Adrenal gland (tissue), 9 donors: ENCODE measurements at regions not wholly inside any gene's neighbourhood (a gene's known extent, or its start where the extent isn't known, plus 50 kb on each side); places are given as distances from the start of the nearest gene placed in this dataset.

Experiments used
- DNase-seq, 7 donors: peaks; one replicate each; pipeline ENCODE4 v3.0.0-alpha.2; 2019 to 2020
- H3K27ac ChIP-seq, 5 donors: fragments of 200-600 bp; sonication (generic) in 4 of 5; 1 replicate in 3 of 5; 2 replicates in 2 of 5; pipeline versions ENCODE4 v1.5.1 to v1.8.0; 2016 to 2020; ENCODE audit warnings: mild to moderate bottlenecking in 1 of 5
- H3K27me3 ChIP-seq: fragments of 200-600 bp; 2 replicates; pipeline ENCODE4 v1.8.0; 2021
- H3K36me3 ChIP-seq, 2 donors: fragments of 200-600 bp; replicated peaks in 1 of 2; 1 replicate in 1 of 2; 2 replicates in 1 of 2; pipeline versions ENCODE4 v1.5.1 to v1.8.0; 2018 to 2022
- H3K4me1 ChIP-seq, 2 donors: fragments of 200-600 bp; replicated peaks in 1 of 2; 1 replicate in 1 of 2; 2 replicates in 1 of 2; pipeline versions ENCODE4 v1.5.1 to v1.8.0; 2018 to 2021
- H3K4me3 ChIP-seq, 4 donors: fragments of 200-600 bp; sonication (generic) in 3 of 4; one replicate each; pipeline ENCODE4 v1.5.1; 2016 to 2018
- H3K9me3 ChIP-seq, 3 donors: fragments of 200-600 bp; sonication (generic) in 1 of 3; replicated peaks in 1 of 3; 1 replicate in 2 of 3; 2 replicates in 1 of 3; pipeline versions ENCODE4 v1.5.1 to v1.8.0; 2016 to 2021
- CTCF ChIP-seq, 6 experiments: fragments of 450-650 bp in 4 of 6; fragments of 200-600 bp in 2 of 6; sonication (generic) in 1 of 6; IDR thresholded peaks; 1 replicate in 5 of 6; 2 replicates in 1 of 6; pipeline versions ENCODE4 v1.5.1 to v1.8.0; 2016 to 2021; ENCODE audit warnings: antibody characterized with exemption in 6 of 6, mild to moderate bottlenecking in 2 of 6, moderate library complexity in 1 of 6
- POLR2A ChIP-seq, 2 donors: fragments of 450-650 bp; IDR thresholded peaks; one replicate each; pipeline ENCODE4 v1.6.1; 2017; ENCODE audit warnings: antibody characterized with exemption in 2 of 2, mild to moderate bottlenecking in 2 of 2, moderate library complexity in 1 of 2
- WGBS, 4 donors: extraction: QIAGEN DNeasy Blood & Tissue Kit in 2 of 4; methylation state at CpG; one replicate each; pipeline versions ENCODE4 v1.1.5 to v1.1.7; 2013 to 2017; 5-methylcytosine and 5-hydroxymethylcytosine counted together
- intact Hi-C, 2 donors: fragments of 100-400 bp; cut with DNase I; formaldehyde crosslinking; loops; one replicate each; pipeline versions ENCODE4 v1.14.1 to v1.15.0; 2022 to 2023
- donor health status: healthy with polysubstance abuse.
- donor health status: Bipolar disorder and iron deficiency.
- donor health status: DM: yes; HTN: yes; CAD: no.
- donor health status: DM: no; HTN: no; CAD: no.
- donor health status: DM: no; HTN: no; CAD: no.

- intact Hi-C loops = no loop called here
- Histone ChIP-seq H3K9me3 (no peaks in the 10 kb centered on the region), H3K36me3 (no peaks in the 10 kb centered on the region), H3K27ac (no peak overlapping the region), H3K4me3 (no peak overlapping the region), H3K27me3 (peaks cover 6% of the 10 kb centered on the region), H3K4me1 (no peaks in the 10 kb centered on the region)
- DNase-seq = no peak
- TF ChIP-seq CTCF (IDR thresholded peaks at IDR 0.05) (no peak), POLR2A (IDR thresholded peaks at IDR 0.05) (no peak)
- WGBS, 4 donors = 76 to 84% (median 81%) methylated on average over 1 of the region's 1 CpG
Measured at GRCh38 chr2:155377931-155378444, 679.5 kb downstream of the KCNJ3 start.

GRCh38 chr2:155377266-155377680, 678.8 kb downstream of the KCNJ3 start:
- DNase-seq = no peak
- 55 to 59% (median 57%) methylated on average over 5 of the region's 5 CpGs for WGBS, 4 donors
- no peaks in the 10 kb centered on the region for H3K9me3 ChIP-seq
- H3K4me1 ChIP-seq = no peaks in the 10 kb centered on the region
- peaks cover 6% of the 10 kb centered on the region for H3K27me3 ChIP-seq
- intact Hi-C loops = no loop called here
- no peak overlapping the region for H3K27ac ChIP-seq
- TF ChIP-seq CTCF (IDR thresholded peaks at IDR 0.05) (peak in 3 of 6 experiments; percentile 9 to 46 (median 10)), POLR2A (IDR thresholded peaks at IDR 0.05) (no peak)
- H3K36me3 ChIP-seq = no peaks in the 10 kb centered on the region
- H3K4me3 ChIP-seq = no peak overlapping the region

- H3K36me3 ChIP-seq = no peaks in the 10 kb centered on the region
- no peaks in the 10 kb centered on the region for H3K9me3 ChIP-seq
- no peak overlapping the region for H3K4me3 ChIP-seq
- WGBS, 4 donors = 9 to 27% (median 18%) methylated on average over 2 of the region's 2 CpGs
- no peak for TF ChIP-seq POLR2A (IDR thresholded peaks at IDR 0.05)
- TF ChIP-seq CTCF (IDR thresholded peaks at IDR 0.05) = peak in 1 of 6 experiments; percentile 10
- no peaks in the 10 kb centered on the region for H3K4me1 ChIP-seq
- intact Hi-C loops = loop anchor here in 1 of 2 donors (5.0 kb wide), 1 partner anchor 1824 kb away; no protein-coding TSS in a partner anchor
- DNase-seq = no peak
- H3K27ac ChIP-seq = no peak overlapping the region
- H3K27me3 ChIP-seq = peaks cover 6% of the 10 kb centered on the region
Measured at GRCh38 chr2:155372969-155373368, 674.5 kb downstream of the KCNJ3 start.

- no peak for TF ChIP-seq POLR2A (IDR thresholded peaks at IDR 0.05)
- peak in 3 of 6 experiments; percentile 19 to 29 (median 22) for TF ChIP-seq CTCF (IDR thresholded peaks at IDR 0.05)
- no peak overlapping the region for H3K27ac ChIP-seq
- no peaks in the 10 kb centered on the region for H3K4me1 ChIP-seq
- H3K36me3 ChIP-seq = no peaks in the 10 kb centered on the region
- H3K4me3 ChIP-seq = no peak overlapping the region
- H3K27me3 ChIP-seq = no peaks in the 10 kb centered on the region
- no peak for DNase-seq
- H3K9me3 ChIP-seq = no peaks in the 10 kb centered on the region
- intact Hi-C loops = no loop called here
- WGBS, 4 donors = 19 to 29% (median 24%) methylated on average over 1 of the region's 1 CpG
Measured at GRCh38 chr2:155368934-155369333, 670.4 kb downstream of the KCNJ3 start.
